ENCODE measurements at regions not wholly inside any gene's neighbourhood (a gene's known extent, or its start where the extent isn't known, plus 50 kb on each side); places are given as distances from the start of the nearest gene placed in this dataset.

- DNase-seq = no peak
Measured at GRCh38 chr9:115169003-115169402, 51.0 kb upstream of the TNC start.

DNA sequence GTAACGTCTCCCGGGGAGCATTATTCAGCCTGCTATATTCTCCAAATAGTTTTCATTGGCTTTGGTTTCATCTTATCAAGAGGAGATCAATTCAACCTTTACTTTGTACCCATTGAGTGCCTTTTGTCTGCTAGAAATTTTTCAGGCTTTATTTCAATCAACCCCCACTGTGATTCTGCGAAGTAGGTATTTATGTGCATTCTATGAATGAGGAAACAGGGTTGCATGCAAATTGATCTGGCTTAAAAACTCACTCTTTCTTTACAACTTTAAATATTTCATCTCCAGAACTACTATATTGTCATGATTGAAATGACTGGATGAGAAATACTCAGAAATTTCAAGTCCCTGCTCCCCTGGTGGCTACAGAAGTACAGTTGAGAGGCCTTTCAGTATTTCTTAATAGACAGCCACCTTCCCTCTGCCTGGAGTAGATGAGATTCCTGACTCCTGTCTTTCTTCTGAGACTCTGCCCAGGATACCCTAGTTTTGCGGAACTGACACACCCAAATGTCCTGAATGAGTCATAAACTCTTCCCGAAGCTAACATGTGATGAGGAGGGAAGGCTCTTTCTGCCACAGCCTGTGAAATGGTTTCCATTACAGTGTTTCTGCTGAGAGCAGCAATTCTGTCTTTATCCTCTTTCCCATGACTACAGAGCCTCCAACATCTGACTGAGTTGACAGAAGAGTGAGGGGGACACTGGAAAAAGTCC, 52.6 kb upstream of the TNC start:
- DNase-seq = no peak

- no peak for DNase-seq
Measured at GRCh38 chr9:115171921-115172388, 54.0 kb upstream of the TNC start.

DNA sequence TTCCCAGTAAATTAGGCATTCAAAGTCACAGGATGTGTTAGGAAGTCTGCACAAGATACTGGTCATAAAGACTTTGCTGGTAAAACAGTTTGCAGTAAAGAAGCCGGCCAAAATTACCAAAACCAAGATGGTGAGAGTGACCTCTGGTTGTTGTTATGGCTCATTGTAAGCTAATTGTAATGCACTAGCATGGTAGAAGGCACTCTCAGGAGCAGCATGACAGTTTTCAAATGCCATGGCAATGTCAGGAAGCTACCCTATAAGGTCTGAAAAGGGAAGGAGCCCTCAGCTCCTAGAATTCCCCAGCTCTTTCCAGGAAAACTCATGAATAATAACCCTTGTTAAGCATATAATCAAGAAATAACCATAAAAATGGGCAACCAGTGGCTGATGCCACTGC, 64.3 kb upstream of the TNC start:
- DNase-seq = no peak

GRCh38 chr9:115183436-115183835, 65.5 kb upstream of the TNC start:
- no peak for DNase-seq

GRCh38 chr9:115189686-115190085, 71.7 kb upstream of the TNC start:
- DNase-seq = no peak

DNA sequence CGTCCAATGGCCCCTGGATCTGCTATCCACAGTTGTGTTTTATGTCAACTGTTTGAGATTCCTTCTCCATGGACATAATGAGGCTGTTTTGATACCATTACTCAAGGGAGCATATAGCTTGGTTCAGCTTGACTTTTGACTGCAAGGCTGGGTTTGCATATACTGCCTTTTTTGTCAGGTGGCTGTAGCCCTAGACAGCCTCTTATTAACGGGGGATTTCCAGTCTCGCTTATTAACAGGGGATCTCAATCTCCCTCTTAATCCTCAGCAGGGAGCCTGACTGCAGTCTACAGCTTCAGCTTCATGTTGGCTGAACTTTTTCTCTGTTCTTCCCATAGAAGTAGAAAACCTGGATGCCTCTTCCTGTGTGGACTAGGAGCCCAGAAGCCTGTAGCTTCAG, 73.7 kb upstream of the TNC start:
- DNase-seq = no peak

DNA sequence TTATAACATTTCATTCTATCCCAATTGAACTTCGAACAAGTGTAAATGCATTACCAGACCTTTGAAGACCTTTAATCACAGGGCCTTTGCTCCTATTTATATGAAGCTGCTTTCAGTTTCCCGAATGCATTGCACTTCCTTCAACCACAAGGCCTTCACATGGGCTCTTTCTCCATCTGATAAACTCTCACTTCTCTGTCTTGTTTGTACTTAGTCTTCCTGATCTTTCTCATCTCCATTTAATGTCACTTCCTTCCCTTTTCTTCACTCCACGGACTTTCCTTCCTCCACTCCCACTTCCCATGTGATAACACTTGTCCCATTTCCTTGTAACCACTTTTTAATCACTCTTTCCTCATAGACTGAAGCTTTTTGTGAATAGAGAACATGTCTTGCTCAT, 74.3 kb upstream of the TNC start:
- no peak for DNase-seq

DNA sequence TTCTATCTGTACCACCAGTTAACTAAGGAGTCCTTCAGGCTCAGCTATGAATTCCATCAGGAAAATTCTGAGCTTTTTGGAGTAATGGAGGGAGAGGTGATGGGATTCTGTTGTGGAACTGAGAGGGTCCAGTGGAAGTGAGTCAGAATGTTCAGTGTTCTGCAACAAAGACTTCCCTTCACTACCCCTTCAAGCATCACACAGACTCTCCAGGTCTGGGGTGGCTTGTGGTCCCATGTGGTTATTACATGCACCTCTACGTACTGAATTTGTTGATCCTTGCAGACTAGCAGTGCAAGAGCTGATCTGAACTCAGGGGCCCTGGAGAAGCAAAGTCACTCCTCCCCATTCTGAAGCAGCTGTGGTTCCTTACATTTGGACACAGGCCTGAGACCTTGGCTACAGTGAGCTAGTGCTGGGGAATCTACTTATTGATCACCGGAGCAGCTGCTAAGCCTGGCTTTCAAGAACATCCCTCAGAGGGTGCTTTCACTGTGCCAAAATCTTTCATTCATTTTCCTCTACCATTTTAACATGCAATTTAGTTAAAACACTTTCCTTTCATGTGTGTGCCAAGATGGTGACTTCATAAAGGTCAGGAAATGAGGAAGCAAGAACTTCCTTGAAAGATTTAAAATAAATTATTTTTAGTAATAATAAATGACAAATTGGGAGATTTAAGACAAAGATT, 75.0 kb upstream of the TNC start:
- no peak for DNase-seq

DNA sequence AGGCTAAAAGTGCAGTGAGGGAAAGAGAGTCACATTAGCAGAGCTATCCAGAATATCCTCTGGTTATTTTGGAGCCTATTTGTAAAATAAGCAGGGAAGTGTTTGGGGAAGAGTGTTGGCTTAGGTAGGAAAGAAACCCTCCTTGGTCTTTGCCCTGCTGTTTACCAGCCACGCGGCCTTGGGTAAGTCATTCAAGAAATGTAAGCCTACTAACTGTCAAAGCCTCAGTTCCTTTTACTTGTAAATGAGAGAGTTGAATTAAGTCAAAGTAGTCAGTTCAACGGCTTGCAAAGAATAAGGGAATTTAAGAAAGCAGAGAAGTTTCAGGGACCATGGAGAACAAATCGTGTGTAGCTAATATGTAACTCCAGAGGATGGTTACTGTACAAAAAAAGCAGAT, 75.8 kb upstream of the TNC start:
- no peak for DNase-seq

GRCh38 chr9:115194216-115194615, 76.3 kb upstream of the TNC start:
- no peak for DNase-seq

- DNase-seq = no peak
Measured at GRCh38 chr9:115195912-115196311, 78.0 kb upstream of the TNC start.

- DNase-seq = no peak
Measured at GRCh38 chr9:115196919-115197318, 79.0 kb upstream of the TNC start.

DNA sequence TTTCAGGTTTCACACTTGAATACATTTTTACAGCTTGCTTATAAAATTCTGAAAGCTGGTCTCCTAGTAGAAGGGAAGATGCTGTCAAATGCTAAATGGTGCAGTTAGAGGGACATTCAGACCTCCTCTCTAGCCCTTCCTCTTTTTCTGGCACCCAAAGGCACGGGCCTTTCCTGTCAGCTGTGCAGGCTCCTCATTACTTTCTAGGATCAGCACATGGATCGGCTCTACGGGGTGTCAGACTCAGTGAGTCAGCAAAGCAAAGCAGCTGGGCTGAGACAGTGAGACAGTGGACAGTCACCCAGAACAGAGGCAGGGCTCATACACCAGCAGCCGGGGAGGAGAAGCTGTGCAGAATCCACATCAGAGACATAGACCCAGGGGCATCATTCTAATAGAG, 80.0 kb upstream of the TNC start:
- no peak for DNase-seq

DNA sequence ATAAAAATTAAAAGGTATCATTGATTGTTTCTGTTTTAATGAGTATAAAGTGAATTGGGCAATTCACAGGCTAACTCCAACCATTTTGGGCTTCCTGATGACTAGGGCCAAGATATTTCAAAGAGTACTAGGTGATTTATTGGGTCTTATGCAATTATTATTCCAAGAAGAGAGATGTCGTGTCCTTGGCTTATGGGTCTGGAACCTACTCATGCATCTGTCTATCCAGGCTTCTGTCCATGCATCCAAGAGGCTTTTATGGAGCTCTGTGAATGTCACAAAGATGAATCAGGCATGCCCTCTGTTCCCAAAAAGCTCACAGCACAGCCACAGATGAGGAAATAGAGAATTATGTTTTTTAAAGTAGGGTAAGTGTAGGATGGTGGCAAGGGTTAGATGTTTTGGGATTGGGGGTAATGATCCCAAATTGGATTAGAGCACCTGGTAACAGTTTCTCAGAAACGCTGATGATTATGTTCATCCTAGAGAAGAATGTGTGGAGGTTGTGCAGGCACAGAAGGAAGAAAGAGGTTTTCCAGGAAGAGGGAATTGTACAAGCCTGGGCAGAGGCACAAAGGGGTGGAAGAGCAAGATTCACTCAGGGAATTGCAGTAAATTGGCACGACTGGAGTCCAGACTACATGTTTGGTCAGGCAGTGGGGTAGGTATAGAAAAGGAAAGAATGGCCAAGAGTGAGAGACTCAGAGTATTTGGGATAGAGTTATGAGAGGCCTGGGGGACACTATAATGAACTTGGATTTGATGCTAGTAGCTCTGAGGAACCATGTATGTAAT, 83.0 kb upstream of the TNC start:
- DNase-seq = no peak

DNA sequence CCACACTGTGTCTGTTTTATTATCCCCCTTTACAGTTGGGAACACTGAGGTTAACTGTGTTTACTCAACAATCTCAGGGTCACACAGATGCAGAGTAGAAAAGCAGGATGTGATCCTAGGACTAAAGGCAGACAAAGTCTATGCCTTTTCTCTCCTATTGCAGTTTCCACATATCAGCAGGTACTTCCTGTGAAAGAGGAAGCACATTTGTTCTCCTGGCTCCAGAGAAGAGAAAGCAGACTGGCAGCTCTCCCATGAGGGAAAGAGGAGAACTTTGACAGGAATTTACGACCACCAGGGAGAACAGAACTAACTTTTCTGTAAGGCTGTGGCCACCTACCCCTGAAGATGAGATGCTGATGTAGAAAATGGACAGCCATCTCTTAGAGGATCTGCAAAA, 84.2 kb upstream of the TNC start:
- no peak for DNase-seq

DNA sequence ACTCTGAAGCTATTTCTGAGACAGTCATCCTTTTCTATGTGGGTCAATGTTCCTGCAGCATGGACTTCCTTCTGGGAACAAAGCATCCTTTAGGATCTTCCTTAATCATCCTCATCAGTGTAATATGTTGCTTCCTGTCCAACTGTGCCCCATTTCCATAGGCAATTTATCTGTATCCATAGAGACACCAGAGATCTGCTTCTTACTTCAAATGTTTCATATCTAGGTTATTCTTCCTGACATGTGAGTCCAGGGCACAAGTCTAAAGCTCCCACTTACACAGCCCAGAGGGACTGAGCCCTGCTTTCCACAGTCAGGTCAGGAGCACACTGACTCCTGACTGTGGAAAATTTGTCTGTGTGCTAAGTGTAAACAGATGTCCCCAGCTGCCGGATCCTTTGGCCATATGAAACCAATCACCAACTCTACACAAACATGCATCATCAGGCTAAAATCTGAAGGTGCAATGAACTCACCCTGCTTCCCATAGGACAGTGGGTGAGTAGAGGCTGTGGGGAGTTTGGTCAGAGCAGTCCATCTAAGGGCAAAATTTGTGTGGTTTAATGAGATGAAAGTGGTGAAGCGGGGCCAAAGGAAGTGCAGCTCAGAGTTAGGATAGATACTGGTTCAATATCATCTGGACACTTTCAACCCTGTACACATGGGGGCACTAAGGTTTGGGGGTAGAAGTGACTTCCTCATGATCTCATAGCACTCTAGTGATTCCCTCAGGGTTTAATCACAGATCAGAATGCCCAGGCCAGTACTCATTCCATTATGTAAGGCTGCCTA, 85.2 kb upstream of the TNC start:
- DNase-seq = no peak

DNA sequence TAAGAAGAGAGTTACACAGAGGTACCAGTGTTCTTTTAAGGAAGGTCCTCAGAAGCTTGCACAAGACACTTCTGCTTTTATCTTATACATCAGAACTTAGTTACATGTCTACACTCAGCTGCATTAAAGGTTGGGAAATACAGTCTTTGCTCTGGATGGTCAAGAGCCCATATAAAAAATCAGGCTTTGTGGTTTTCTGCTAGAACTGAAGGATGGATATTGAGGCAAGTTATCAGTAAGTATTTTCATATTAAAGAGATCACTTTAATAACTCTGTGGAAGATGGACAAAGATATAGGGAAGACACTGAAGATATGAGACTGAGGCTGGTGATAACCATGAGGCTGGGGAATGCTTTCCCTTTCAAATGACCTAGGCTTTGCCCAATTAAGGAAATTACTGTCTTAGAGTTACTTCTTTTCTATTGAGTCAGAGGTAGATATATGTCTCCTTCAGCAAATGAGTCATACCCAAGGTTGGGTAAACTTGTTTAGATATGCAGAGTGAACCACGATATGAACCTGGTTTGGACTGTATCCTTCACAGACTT, 87.0 kb upstream of the TNC start:
- no peak for DNase-seq

- no peak for DNase-seq
Measured at GRCh38 chr9:115207003-115207836, 89.3 kb upstream of the TNC start.

DNA sequence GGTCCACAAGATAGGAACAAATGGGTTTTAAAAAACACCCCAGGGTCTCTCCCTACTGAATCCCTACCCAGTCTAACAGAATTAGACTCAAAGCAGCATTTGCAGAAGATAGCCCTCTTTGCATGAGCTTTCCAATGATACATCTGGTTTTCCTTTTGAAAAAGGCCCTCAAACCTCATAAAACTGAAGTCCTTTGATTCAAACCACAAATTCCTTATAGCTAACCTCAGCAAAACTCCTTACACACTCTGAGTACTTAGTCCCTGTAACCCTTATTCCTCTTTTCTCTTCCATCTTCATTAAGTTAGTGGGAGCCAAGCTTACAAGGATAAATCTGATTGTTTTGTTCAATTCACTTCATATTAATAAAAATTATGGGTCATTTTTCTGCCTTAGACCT, 90.5 kb upstream of the TNC start:
- DNase-seq = no peak

DNA sequence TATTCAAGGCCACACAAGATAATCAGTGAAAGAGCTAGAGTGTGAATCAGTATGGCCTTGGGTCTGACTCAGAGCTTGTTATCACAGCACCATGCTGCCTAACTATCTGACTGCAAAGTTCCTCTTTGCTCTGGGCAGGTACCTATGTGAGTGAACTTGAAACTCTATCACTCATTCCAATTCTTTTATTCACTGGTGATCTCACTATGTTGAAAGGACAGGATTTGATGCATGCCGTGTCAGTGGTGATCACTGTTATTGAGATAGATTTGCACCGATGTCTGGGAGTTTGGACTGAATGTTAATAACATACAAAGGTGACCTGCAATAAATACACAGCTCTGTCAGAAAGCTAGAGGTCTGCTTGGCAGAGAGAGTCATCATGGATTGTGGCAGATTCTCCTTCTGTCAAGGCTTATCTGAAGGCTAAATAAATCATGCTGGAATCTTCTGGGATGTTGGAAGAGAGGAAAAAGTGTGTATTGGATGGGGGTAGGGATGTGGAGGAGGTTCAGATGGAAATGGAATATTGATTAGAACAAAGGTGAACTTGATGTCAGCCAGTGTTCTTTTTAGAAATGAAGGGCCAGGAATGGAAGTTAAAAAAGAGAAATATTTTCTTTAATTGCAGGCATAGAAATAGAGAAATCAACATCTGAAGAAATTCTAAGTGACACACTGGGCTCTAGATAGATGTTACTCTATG, 91.8 kb upstream of the TNC start:
- no peak for DNase-seq

Data from CD4-positive, alpha-beta T cell treated with Interleukin-4 for 4 hours (primary cell).